ENCODE measurements at regions not wholly inside any gene's neighbourhood (a gene's known extent, or its start where the extent isn't known, plus 50 kb on each side); places are given as distances from the start of the nearest gene placed in this dataset.

DNA sequence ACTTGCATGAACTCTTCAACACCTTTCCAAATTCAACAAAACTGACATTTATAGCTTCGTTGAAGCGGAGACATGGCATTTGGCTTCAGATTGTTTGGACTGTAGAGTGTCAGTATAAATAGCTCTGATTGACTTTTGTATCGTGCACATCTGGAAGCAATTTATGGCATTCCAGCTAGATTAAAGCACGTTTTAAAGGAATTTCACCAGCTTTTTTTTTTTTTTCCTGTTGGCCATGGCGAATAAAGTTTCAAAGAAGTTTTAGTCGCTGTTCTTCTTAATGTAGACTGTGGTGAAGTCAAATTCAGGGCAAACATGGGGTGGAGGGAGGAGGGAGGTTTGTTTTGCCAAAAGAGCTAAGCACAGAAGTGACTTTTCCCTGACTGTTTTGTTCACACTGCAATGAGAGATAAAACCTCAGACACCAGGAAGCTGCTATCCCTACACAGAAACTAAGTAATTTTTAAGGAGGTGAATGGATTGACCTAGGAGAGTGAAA is 391.0 kb upstream of the RARB start:
- Mint-ChIP-seq H3K9me3 (no peaks in the 10 kb centered on the region), H3K27ac (no peak overlapping the region), H3K36me3 (ENCODE audit: low read depth) (no peaks in the 10 kb centered on the region), H3K27me3 (ENCODE audit: insufficient read depth, low read depth, poor library complexity) (no peaks in the 10 kb centered on the region), H3K4me3 (no peak overlapping the region), H3K4me1 (no peaks in the 10 kb centered on the region)
- TF ChIP-seq NANOG (IDR thresholded peaks at IDR 0.05; ENCODE audit: borderline replicate concordance) = no peak
- TF ChIP-seq, protein P1, sequence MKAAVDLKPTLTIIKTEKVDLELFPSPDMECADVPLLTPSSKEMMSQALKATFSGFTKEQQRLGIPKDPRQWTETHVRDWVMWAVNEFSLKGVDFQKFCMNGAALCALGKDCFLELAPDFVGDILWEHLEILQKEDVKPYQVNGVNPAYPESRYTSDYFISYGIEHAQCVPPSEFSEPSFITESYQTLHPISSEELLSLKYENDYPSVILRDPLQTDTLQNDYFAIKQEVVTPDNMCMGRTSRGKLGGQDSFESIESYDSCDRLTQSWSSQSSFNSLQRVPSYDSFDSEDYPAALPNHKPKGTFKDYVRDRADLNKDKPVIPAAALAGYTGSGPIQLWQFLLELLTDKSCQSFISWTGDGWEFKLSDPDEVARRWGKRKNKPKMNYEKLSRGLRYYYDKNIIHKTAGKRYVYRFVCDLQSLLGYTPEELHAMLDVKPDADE (IDR thresholded peaks at IDR 0.05) = no peak
- no peak for TF ChIP-seq STAT1 (IDR thresholded peaks at IDR 0.05; ENCODE audit: unreplicated experiment)
- no peak for TF ChIP-seq EZH2phosphoT487 (IDR thresholded peaks at IDR 0.05; ENCODE audit: unreplicated experiment)
- TF ChIP-seq, protein P2, sequence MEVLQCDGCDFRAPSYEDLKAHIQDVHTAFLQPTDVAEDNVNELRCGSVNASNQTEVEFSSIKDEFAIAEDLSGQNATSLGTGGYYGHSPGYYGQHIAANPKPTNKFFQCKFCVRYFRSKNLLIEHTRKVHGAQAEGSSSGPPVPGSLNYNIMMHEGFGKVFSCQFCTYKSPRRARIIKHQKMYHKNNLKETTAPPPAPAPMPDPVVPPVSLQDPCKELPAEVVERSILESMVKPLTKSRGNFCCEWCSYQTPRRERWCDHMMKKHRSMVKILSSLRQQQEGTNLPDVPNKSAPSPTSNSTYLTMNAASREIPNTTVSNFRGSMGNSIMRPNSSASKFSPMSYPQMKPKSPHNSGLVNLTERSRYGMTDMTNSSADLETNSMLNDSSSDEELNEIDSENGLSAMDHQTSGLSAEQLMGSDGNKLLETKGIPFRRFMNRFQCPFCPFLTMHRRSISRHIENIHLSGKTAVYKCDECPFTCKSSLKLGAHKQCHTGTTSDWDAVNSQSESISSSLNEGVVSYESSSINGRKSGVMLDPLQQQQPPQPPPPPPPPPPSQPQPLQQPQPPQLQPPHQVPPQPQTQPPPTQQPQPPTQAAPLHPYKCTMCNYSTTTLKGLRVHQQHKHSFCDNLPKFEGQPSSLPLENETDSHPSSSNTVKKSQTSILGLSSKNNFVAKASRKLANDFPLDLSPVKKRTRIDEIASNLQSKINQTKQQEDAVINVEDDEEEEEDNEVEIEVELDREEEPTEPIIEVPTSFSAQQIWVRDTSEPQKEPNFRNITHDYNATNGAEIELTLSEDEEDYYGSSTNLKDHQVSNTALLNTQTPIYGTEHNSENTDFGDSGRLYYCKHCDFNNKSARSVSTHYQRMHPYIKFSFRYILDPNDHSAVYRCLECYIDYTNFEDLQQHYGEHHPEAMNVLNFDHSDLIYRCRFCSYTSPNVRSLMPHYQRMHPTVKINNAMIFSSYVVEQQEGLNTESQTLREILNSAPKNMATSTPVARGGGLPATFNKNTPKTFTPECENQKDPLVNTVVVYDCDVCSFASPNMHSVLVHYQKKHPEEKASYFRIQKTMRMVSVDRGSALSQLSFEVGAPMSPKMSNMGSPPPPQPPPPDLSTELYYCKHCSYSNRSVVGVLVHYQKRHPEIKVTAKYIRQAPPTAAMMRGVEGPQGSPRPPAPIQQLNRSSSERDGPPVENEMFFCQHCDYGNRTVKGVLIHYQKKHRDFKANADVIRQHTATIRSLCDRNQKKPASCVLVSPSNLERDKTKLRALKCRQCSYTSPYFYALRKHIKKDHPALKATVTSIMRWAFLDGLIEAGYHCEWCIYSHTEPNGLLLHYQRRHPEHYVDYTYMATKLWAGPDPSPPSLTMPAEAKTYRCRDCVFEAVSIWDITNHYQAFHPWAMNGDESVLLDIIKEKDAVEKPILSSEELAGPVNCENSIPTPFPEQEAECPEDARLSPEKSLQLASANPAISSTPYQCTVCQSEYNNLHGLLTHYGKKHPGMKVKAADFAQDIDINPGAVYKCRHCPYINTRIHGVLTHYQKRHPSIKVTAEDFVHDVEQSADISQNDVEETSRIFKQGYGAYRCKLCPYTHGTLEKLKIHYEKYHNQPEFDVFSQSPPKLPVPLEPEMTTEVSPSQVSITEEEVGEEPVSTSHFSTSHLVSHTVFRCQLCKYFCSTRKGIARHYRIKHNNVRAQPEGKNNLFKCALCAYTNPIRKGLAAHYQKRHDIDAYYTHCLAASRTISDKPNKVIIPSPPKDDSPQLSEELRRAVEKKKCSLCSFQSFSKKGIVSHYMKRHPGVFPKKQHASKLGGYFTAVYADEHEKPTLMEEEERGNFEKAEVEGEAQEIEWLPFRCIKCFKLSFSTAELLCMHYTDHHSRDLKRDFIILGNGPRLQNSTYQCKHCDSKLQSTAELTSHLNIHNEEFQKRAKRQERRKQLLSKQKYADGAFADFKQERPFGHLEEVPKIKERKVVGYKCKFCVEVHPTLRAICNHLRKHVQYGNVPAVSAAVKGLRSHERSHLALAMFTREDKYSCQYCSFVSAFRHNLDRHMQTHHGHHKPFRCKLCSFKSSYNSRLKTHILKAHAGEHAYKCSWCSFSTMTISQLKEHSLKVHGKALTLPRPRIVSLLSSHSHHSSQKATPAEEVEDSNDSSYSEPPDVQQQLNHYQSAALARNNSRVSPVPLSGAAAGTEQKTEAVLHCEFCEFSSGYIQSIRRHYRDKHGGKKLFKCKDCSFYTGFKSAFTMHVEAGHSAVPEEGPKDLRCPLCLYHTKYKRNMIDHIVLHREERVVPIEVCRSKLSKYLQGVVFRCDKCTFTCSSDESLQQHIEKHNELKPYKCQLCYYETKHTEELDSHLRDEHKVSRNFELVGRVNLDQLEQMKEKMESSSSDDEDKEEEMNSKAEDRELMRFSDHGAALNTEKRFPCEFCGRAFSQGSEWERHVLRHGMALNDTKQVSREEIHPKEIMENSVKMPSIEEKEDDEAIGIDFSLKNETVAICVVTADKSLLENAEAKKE (CRISPR knock-in tag; IDR thresholded peaks at IDR 0.05) = no peak
- H3F3A ChIP-seq (replicated peaks; ENCODE audit: low read depth) = no peaks in the 10 kb centered on the region
- no peak overlapping the region for H3K27ac ChIP-seq (ENCODE audit: low read depth)
- H3K9me2 ChIP-seq (ENCODE audit: insufficient read depth) = peaks cover 7% of the 10 kb centered on the region; the same call in 1 of the 2 replicates
- H3K36me3 ChIP-seq (ENCODE audit: insufficient read depth) = no peaks in the 10 kb centered on the region
- H3K4me3 ChIP-seq = no peak overlapping the region
- DNase-seq (ENCODE audit: low spot score) (no peak), ATAC-seq (no peak)
- no peaks in the 10 kb centered on the region for H3K4me1 ChIP-seq (ENCODE audit: insufficient read depth)
- no peaks in the 10 kb centered on the region for H3K79me2 ChIP-seq (replicated peaks; ENCODE audit: insufficient read depth)
- no peak overlapping the region for H3K4me2 ChIP-seq
- no peaks in the 10 kb centered on the region for H4K20me1 ChIP-seq (replicated peaks; ENCODE audit: insufficient read depth)
- H2AFZ ChIP-seq = no peak overlapping the region
- H3K27me3 ChIP-seq (ENCODE audit: insufficient read depth) = no peaks in the 10 kb centered on the region

DNA sequence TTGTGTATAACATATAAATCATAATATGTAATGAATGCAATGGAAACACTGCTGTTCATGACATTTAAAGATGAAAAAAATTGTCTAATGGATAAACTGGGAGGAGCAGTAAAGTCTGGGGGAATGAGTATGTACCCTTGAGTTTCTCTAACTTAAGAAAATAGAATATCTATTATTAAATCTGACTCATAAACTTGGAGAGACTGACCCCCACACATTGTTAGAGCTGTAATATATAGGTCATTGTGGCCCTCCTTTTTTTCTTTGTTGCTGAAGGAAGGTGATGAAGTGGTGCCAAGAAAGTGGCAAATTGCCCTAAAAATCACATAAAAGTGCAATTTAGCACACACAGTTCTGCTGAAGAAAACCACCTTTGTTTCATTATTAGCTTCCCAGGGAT is 389.8 kb upstream of the RARB start:
- Mint-ChIP-seq H3K4me1 (no peaks in the 10 kb centered on the region), H3K9me3 (no peaks in the 10 kb centered on the region), H3K27me3 (ENCODE audit: insufficient read depth, low read depth, poor library complexity) (no peaks in the 10 kb centered on the region), H3K4me3 (no peak overlapping the region), H3K27ac (no peak overlapping the region), H3K36me3 (ENCODE audit: low read depth) (no peaks in the 10 kb centered on the region)
- Histone ChIP-seq H3K9me2 (ENCODE audit: insufficient read depth) (peaks cover 7% of the 10 kb centered on the region; the same call in 1 of the 2 replicates), H3K4me3 (no peak overlapping the region), H3F3A (replicated peaks; ENCODE audit: low read depth) (no peaks in the 10 kb centered on the region), H3K27ac (ENCODE audit: low read depth) (no peak overlapping the region), H3K79me2 (replicated peaks; ENCODE audit: insufficient read depth) (no peaks in the 10 kb centered on the region), H3K4me2 (no peak overlapping the region), H4K20me1 (replicated peaks; ENCODE audit: insufficient read depth) (no peaks in the 10 kb centered on the region), H3K27me3 (ENCODE audit: insufficient read depth) (no peaks in the 10 kb centered on the region), H3K36me3 (ENCODE audit: insufficient read depth) (no peaks in the 10 kb centered on the region), H3K4me1 (ENCODE audit: insufficient read depth) (no peaks in the 10 kb centered on the region), H2AFZ (no peak overlapping the region)
- DNase-seq (ENCODE audit: low spot score) (no peak), ATAC-seq (no peak)
- no peak for TF ChIP-seq EZH2 (IDR thresholded peaks at IDR 0.05; ENCODE audit: low read depth, unreplicated experiment)
- TF ChIP-seq, protein P1 (IDR thresholded peaks at IDR 0.05) = no peak
- no peak for TF ChIP-seq ZNF331 (CRISPR knock-in tag; IDR thresholded peaks at IDR 0.05; ENCODE audit: low read depth)
- TF ChIP-seq POLR2AphosphoS5 (IDR thresholded peaks at IDR 0.05; ENCODE audit: low read depth) = no peak
- TF ChIP-seq, protein P3, sequence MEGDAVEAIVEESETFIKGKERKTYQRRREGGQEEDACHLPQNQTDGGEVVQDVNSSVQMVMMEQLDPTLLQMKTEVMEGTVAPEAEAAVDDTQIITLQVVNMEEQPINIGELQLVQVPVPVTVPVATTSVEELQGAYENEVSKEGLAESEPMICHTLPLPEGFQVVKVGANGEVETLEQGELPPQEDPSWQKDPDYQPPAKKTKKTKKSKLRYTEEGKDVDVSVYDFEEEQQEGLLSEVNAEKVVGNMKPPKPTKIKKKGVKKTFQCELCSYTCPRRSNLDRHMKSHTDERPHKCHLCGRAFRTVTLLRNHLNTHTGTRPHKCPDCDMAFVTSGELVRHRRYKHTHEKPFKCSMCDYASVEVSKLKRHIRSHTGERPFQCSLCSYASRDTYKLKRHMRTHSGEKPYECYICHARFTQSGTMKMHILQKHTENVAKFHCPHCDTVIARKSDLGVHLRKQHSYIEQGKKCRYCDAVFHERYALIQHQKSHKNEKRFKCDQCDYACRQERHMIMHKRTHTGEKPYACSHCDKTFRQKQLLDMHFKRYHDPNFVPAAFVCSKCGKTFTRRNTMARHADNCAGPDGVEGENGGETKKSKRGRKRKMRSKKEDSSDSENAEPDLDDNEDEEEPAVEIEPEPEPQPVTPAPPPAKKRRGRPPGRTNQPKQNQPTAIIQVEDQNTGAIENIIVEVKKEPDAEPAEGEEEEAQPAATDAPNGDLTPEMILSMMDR (conservative IDR thresholded peaks at IDR 0.05; ENCODE audit: low read depth in 2 of 2) = no peak
